ENCODE measurements at regions not wholly inside any gene's neighbourhood (a gene's known extent, or its start where the extent isn't known, plus 50 kb on each side); places are given as distances from the start of the nearest gene placed in this dataset.

GRCh38 chr20:24305371-24305770, 164.1 kb upstream of the SYNDIG1 start:
- no peaks in the 10 kb centered on the region for H3K27me3 ChIP-seq (ENCODE audit: control insufficient read depth, insufficient read depth, low read length)
- H3K9me3 ChIP-seq (ENCODE audit: control insufficient read depth, insufficient read depth, low read depth, low read length): no peaks in the 10 kb centered on the region
- H3K4me1 ChIP-seq (ENCODE audit: control insufficient read depth, extremely low read depth, insufficient read depth, low read length): no peaks in the 10 kb centered on the region
- H4K20me1 ChIP-seq (ENCODE audit: control insufficient read depth, extremely low read depth, insufficient read depth, low read length): no peaks in the 10 kb centered on the region
- TF ChIP-seq EZH2 (IDR thresholded peaks at IDR 0.05; ENCODE audit: low read length, missing control alignments): no peak
- no peaks in the 10 kb centered on the region for H3K36me3 ChIP-seq (ENCODE audit: control insufficient read depth, insufficient read depth, low read length)
- no peak overlapping the region for H3K4me2 ChIP-seq (ENCODE audit: extremely low read depth, insufficient read depth, low read length)
- no peaks in the 10 kb centered on the region for H3K79me2 ChIP-seq (ENCODE audit: control insufficient read depth, insufficient read depth, low read length)
- no peak overlapping the region for H3K9ac ChIP-seq (ENCODE audit: insufficient read depth, low read length)
- no peak overlapping the region for H3K4me3 ChIP-seq (replicated peaks in 1 of 4; ENCODE audit: control extremely low read depth in 1 of 4, insufficient read depth in 1 of 4, low read depth in 3 of 4, low read length in 4 of 4)
- DNase-seq (ENCODE audit: low read depth in 2 of 2): no peak
- H3K27ac ChIP-seq (ENCODE audit: insufficient read depth, low read length): no peak overlapping the region
- no peak overlapping the region for H2AFZ ChIP-seq (ENCODE audit: low read length)

GRCh38 chr20:24304291-24304690, 165.1 kb upstream of the SYNDIG1 start:
- no peaks in the 10 kb centered on the region for H3K4me1 ChIP-seq (ENCODE audit: control insufficient read depth, extremely low read depth, insufficient read depth, low read length)
- H3K36me3 ChIP-seq (ENCODE audit: control insufficient read depth, insufficient read depth, low read length): no peaks in the 10 kb centered on the region
- H3K79me2 ChIP-seq (ENCODE audit: control insufficient read depth, insufficient read depth, low read length): no peaks in the 10 kb centered on the region
- H3K9me3 ChIP-seq (ENCODE audit: control insufficient read depth, insufficient read depth, low read depth, low read length): no peaks in the 10 kb centered on the region
- H3K4me2 ChIP-seq (ENCODE audit: extremely low read depth, insufficient read depth, low read length): no peak overlapping the region
- H3K27ac ChIP-seq (ENCODE audit: insufficient read depth, low read length): no peak overlapping the region
- TF ChIP-seq CTCF (conservative IDR thresholded peaks at IDR 0.05 in 1 of 2, IDR thresholded peaks at IDR 0.05 in 1 of 2; ENCODE audit: low read depth in 1 of 2, low read length in 2 of 2) (no peak), EZH2 (IDR thresholded peaks at IDR 0.05; ENCODE audit: low read length, missing control alignments) (no peak)
- H3K4me3 ChIP-seq (replicated peaks in 1 of 4; ENCODE audit: control extremely low read depth in 1 of 4, insufficient read depth in 1 of 4, low read depth in 3 of 4, low read length in 4 of 4): no peak overlapping the region
- H4K20me1 ChIP-seq (ENCODE audit: control insufficient read depth, extremely low read depth, insufficient read depth, low read length): no peaks in the 10 kb centered on the region
- H3K9ac ChIP-seq (ENCODE audit: insufficient read depth, low read length): no peak overlapping the region
- no peak overlapping the region for H2AFZ ChIP-seq (ENCODE audit: low read length)
- H3K27me3 ChIP-seq (ENCODE audit: control insufficient read depth, insufficient read depth, low read length): no peaks in the 10 kb centered on the region
- no peak for DNase-seq (ENCODE audit: low read depth in 2 of 2)

GRCh38 chr20:24303393-24304170, 165.8 kb upstream of the SYNDIG1 start:
- Histone ChIP-seq H2AFZ (ENCODE audit: low read length) (no peak overlapping the region), H3K9me3 (ENCODE audit: control insufficient read depth, insufficient read depth, low read depth, low read length) (no peaks in the 10 kb centered on the region), H3K9ac (ENCODE audit: insufficient read depth, low read length) (no peak overlapping the region), H4K20me1 (ENCODE audit: control insufficient read depth, extremely low read depth, insufficient read depth, low read length) (no peaks in the 10 kb centered on the region), H3K4me1 (ENCODE audit: control insufficient read depth, extremely low read depth, insufficient read depth, low read length) (no peaks in the 10 kb centered on the region), H3K36me3 (ENCODE audit: control insufficient read depth, insufficient read depth, low read length) (no peaks in the 10 kb centered on the region), H3K79me2 (ENCODE audit: control insufficient read depth, insufficient read depth, low read length) (no peaks in the 10 kb centered on the region), H3K4me3 (replicated peaks in 1 of 4; ENCODE audit: control extremely low read depth in 1 of 4, insufficient read depth in 1 of 4, low read depth in 3 of 4, low read length in 4 of 4) (no peak overlapping the region), H3K4me2 (ENCODE audit: extremely low read depth, insufficient read depth, low read length) (no peak overlapping the region), H3K27ac (ENCODE audit: insufficient read depth, low read length) (no peak overlapping the region), H3K27me3 (ENCODE audit: control insufficient read depth, insufficient read depth, low read length) (no peaks in the 10 kb centered on the region)
- DNase-seq (ENCODE audit: low read depth in 2 of 2): peak in 1 of 2 donors; percentile 7
- TF ChIP-seq CTCF (conservative IDR thresholded peaks at IDR 0.05 in 1 of 2, IDR thresholded peaks at IDR 0.05 in 1 of 2; ENCODE audit: low read depth in 1 of 2, low read length in 2 of 2): no peak
- TF ChIP-seq EZH2 (IDR thresholded peaks at IDR 0.05; ENCODE audit: low read length, missing control alignments): no peak
